ENCODE measurements at regions not wholly inside any gene's neighbourhood (a gene's known extent, or its start where the extent isn't known, plus 50 kb on each side); places are given as distances from the start of the nearest gene placed in this dataset.

- no peak for TF ChIP-seq ZFP30 (CRISPR knock-in tag; IDR thresholded peaks at IDR 0.05)
- TF ChIP-seq PATZ1 (CRISPR knock-in tag; IDR thresholded peaks at IDR 0.05; ENCODE audit: borderline replicate concordance), result no peak
- TF ChIP-seq ZC3H10 (CRISPR knock-in tag; IDR thresholded peaks at IDR 0.05), result no peak
- no peak for TF ChIP-seq PPARA (CRISPR knock-in tag; IDR thresholded peaks at IDR 0.05; ENCODE audit: borderline replicate concordance)
- TF ChIP-seq ARNTL (CRISPR knock-in tag; IDR thresholded peaks at IDR 0.05; ENCODE audit: borderline replicate concordance, low read depth), result no peak
- TF ChIP-seq ZNF565 (CRISPR knock-in tag; conservative IDR thresholded peaks at IDR 0.05; ENCODE audit: low read depth), result no peak
Observed at GRCh38 chr1:29607236-29607635, 370.9 kb downstream of the PTPRU start.
